Prostate gland (tissue), 2 donors: ENCODE measurements at regions not wholly inside any gene's neighbourhood (a gene's known extent, or its start where the extent isn't known, plus 50 kb on each side); places are given as distances from the start of the nearest gene placed in this dataset.

ENCODE experiments used
- POLR2A ChIP-seq: fragments of 450-650 bp; IDR thresholded peaks from one replicate; pipeline ENCODE4 v1.6.1; 2016; ENCODE audit warnings: antibody characterized with exemption, mild to moderate bottlenecking
- TF ChIP-seq, protein P1 (sequence below), 4 experiments: fragments of 200-600 bp in 2 of 4; fragments of 450-650 bp in 2 of 4; sonication (generic) in 2 of 4; IDR thresholded peaks; 1 replicate in 3 of 4; 2 replicates in 1 of 4; pipeline ENCODE4 v1.5.1; 2016 to 2019; ENCODE audit warnings: antibody characterized with exemption in 4 of 4, mild to moderate bottlenecking in 2 of 4, moderate library complexity in 2 of 4

DNA sequence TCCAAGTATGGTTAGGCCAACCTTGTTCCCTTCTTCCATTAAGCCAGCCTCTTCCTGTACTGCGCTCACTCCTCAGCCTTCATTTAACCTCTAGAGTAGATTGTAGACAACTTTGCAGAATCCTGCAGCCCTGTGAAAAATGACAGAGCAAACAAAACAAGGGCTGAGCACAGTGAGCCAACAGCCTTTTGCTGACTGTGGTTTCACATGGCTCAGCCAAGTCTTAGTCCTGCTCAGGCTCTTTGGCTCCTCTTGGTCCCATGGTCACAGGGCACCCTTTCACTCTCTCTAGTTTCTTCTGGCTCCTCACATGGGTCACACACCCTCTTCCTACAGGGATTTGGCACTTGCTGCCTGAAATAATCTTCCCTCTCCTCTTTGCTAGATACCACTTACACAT lies 900.3 kb downstream of the CCSER2 start:
- no peak for TF ChIP-seq POLR2A
- TF ChIP-seq, protein P1, sequence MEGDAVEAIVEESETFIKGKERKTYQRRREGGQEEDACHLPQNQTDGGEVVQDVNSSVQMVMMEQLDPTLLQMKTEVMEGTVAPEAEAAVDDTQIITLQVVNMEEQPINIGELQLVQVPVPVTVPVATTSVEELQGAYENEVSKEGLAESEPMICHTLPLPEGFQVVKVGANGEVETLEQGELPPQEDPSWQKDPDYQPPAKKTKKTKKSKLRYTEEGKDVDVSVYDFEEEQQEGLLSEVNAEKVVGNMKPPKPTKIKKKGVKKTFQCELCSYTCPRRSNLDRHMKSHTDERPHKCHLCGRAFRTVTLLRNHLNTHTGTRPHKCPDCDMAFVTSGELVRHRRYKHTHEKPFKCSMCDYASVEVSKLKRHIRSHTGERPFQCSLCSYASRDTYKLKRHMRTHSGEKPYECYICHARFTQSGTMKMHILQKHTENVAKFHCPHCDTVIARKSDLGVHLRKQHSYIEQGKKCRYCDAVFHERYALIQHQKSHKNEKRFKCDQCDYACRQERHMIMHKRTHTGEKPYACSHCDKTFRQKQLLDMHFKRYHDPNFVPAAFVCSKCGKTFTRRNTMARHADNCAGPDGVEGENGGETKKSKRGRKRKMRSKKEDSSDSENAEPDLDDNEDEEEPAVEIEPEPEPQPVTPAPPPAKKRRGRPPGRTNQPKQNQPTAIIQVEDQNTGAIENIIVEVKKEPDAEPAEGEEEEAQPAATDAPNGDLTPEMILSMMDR (IDR thresholded peaks at IDR 0.05), result no peak
